ENCODE measurements at regions not wholly inside any gene's neighbourhood (a gene's known extent, or its start where the extent isn't known, plus 50 kb on each side); places are given as distances from the start of the nearest gene placed in this dataset.

- ATAC-seq (no peak), DNase-seq (ENCODE audit: low read depth, low spot score) (no peak)
- Histone ChIP-seq H3K4me1 (ENCODE audit: control insufficient read depth, insufficient read depth, low read length) (no peaks in the 10 kb centered on the region), H3K4me3 (ENCODE audit: low read depth in 2 of 2, low read length in 2 of 2) (no peak overlapping the region), H3K27ac (ENCODE audit: low read length) (no peak overlapping the region), H3K27me3 (ENCODE audit: control insufficient read depth, insufficient read depth, low read length) (no peaks in the 10 kb centered on the region), H3K9me3 (ENCODE audit: control insufficient read depth, insufficient read depth, low read depth, low read length) (no peaks in the 10 kb centered on the region), H3K36me3 (ENCODE audit: control insufficient read depth, insufficient read depth, low read length) (no peaks in the 10 kb centered on the region)
- no TSS peak for BruUV-seq (replicated peaks)
- CTCF ChIA-PET = no interaction called here
- intact Hi-C loops (cut with micrococcal nuclease; ENCODE audit: unreplicated experiment) = no loop called here
- in situ Hi-C loops (cut with HindIII; ENCODE audit: low pct_unique_long_range_greater_than_20kb, low sequenced_read_pairs) = no loop called here
- POLR2A ChIA-PET = no interaction called here
- TF ChIP-seq POLR2AphosphoS5 (IDR thresholded peaks at IDR 0.05; ENCODE audit: low read depth, low read length) (no peak), REST (IDR thresholded peaks at IDR 0.05; ENCODE audit: insufficient read depth in 1 of 2, low read depth in 2 of 2, low read length in 1 of 2) (no peak)
Observed at GRCh38 chr9:79824265-79824664, 252.5 kb downstream of the TLE4 start.

DNA sequence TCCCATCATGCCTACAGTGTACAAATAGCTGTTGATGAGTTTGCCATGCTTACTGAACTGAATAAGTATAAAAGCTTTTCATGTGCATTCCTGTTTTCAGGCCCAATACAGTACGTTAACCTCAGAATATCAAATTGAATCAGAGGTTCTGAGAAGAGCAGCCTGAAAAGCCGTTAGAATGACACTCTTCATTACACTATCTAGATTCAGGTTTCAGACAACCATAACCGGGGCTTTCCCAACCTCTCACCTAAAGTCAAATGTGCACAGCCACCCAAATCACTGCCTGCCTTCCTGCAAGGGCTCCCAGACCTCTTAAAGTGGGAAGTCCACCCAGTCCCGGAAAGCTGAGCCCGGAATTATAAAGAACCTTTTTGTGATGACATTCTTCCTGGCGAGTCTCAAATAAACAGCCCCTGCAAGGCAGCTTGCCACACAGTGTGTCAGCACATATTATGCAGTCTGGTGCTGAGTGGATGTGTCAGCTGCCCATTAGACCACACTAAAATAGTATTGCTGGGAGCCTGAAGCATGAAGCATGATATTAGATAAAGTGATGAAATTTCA is 245.8 kb downstream of the TLE4 start:
- Histone ChIP-seq H3K36me3 (ENCODE audit: control insufficient read depth, insufficient read depth, low read length) (no peaks in the 10 kb centered on the region), H3K27ac (ENCODE audit: low read length) (no peak overlapping the region), H3K4me1 (ENCODE audit: control insufficient read depth, insufficient read depth, low read length) (no peaks in the 10 kb centered on the region), H3K9me3 (ENCODE audit: control insufficient read depth, insufficient read depth, low read depth, low read length) (no peaks in the 10 kb centered on the region), H3K27me3 (ENCODE audit: control insufficient read depth, insufficient read depth, low read length) (no peaks in the 10 kb centered on the region), H3K4me3 (ENCODE audit: low read depth in 2 of 2, low read length in 2 of 2) (no peak overlapping the region)
- in situ Hi-C loops (cut with HindIII; ENCODE audit: low pct_unique_long_range_greater_than_20kb, low sequenced_read_pairs) = no loop called here
- ATAC-seq (no peak), DNase-seq (ENCODE audit: low read depth, low spot score) (no peak)
- ChIA-PET CTCF (no interaction called here), POLR2A (no interaction called here)
- no TSS peak for BruUV-seq (replicated peaks)
- intact Hi-C loops (cut with micrococcal nuclease; ENCODE audit: unreplicated experiment) = no loop called here
- TF ChIP-seq POLR2AphosphoS5 (IDR thresholded peaks at IDR 0.05; ENCODE audit: low read depth, low read length) = no peak
- TF ChIP-seq TCF7L2 (IDR thresholded peaks at IDR 0.05; ENCODE audit: low read depth, low read length) = no peak
- no peak for TF ChIP-seq REST (IDR thresholded peaks at IDR 0.05; ENCODE audit: insufficient read depth in 1 of 2, low read depth in 2 of 2, low read length in 1 of 2)
- no peak for TF ChIP-seq SIN3A (IDR thresholded peaks at IDR 0.05; ENCODE audit: borderline replicate concordance, insufficient read depth, low read depth, low read length)
- TF ChIP-seq, protein P1, sequence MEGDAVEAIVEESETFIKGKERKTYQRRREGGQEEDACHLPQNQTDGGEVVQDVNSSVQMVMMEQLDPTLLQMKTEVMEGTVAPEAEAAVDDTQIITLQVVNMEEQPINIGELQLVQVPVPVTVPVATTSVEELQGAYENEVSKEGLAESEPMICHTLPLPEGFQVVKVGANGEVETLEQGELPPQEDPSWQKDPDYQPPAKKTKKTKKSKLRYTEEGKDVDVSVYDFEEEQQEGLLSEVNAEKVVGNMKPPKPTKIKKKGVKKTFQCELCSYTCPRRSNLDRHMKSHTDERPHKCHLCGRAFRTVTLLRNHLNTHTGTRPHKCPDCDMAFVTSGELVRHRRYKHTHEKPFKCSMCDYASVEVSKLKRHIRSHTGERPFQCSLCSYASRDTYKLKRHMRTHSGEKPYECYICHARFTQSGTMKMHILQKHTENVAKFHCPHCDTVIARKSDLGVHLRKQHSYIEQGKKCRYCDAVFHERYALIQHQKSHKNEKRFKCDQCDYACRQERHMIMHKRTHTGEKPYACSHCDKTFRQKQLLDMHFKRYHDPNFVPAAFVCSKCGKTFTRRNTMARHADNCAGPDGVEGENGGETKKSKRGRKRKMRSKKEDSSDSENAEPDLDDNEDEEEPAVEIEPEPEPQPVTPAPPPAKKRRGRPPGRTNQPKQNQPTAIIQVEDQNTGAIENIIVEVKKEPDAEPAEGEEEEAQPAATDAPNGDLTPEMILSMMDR (IDR thresholded peaks at IDR 0.05) = no peak

Measured in Panc1 (cell line).